ENCODE measurements at regions not wholly inside any gene's neighbourhood (a gene's known extent, or its start where the extent isn't known, plus 50 kb on each side); places are given as distances from the start of the nearest gene placed in this dataset.

- Histone ChIP-seq H3K27ac (no peak overlapping the region), H3K4me2 (no peak overlapping the region), H3K36me3 (replicated peaks; ENCODE audit: insufficient read depth, low read depth) (no peaks in the 10 kb centered on the region), H3K79me2 (no peaks in the 10 kb centered on the region), H3K9me3 (ENCODE audit: low read depth) (no peaks in the 10 kb centered on the region), H3K27me3 (no peaks in the 10 kb centered on the region), H4K20me1 (ENCODE audit: insufficient read depth, poor library complexity, severe bottlenecking) (no peaks in the 10 kb centered on the region), H3K4me3 (no peak overlapping the region), H2AFZ (no peak overlapping the region), H3K9me2 (replicated peaks; ENCODE audit: insufficient read depth) (no peaks in the 10 kb centered on the region), H3K4me1 (ENCODE audit: insufficient read depth) (peaks cover 9% of the 10 kb centered on the region)
- DNase-seq (ENCODE audit: low spot score), result no peak
- TF ChIP-seq CTCF (IDR thresholded peaks at IDR 0.05; ENCODE audit: poor library complexity) (no peak), EZH2 (IDR thresholded peaks at IDR 0.05; ENCODE audit: borderline replicate concordance) (no peak), EZH2phosphoT487 (IDR thresholded peaks at IDR 0.05; ENCODE audit: low read depth, severe bottlenecking, unreplicated experiment) (no peak)
- WGBS (ENCODE audit: low lambda C conversion rate, missing lambda C conversion rate), result 72% methylated on average over 12 of the region's 12 CpGs
Measured at GRCh38 chr11:120061036-120061760, 76.7 kb downstream of the TRIM29 start.

- Histone ChIP-seq H3K27ac (no peak overlapping the region), H3K4me1 (ENCODE audit: insufficient read depth) (peaks cover 9% of the 10 kb centered on the region), H3K4me3 (no peak overlapping the region), H2AFZ (no peak overlapping the region), H3K79me2 (no peaks in the 10 kb centered on the region), H3K9me3 (ENCODE audit: low read depth) (no peaks in the 10 kb centered on the region), H3K9me2 (replicated peaks; ENCODE audit: insufficient read depth) (no peaks in the 10 kb centered on the region), H4K20me1 (ENCODE audit: insufficient read depth, poor library complexity, severe bottlenecking) (no peaks in the 10 kb centered on the region), H3K36me3 (replicated peaks; ENCODE audit: insufficient read depth, low read depth) (no peaks in the 10 kb centered on the region), H3K4me2 (no peak overlapping the region), H3K27me3 (no peaks in the 10 kb centered on the region)
- no peak for DNase-seq (ENCODE audit: low spot score)
- TF ChIP-seq EZH2phosphoT487 (IDR thresholded peaks at IDR 0.05; ENCODE audit: low read depth, severe bottlenecking, unreplicated experiment) (no peak), CTCF (IDR thresholded peaks at IDR 0.05; ENCODE audit: poor library complexity) (no peak), EZH2 (IDR thresholded peaks at IDR 0.05; ENCODE audit: borderline replicate concordance) (no peak)
- 96% methylated on average over 7 of the region's 7 CpGs for WGBS (ENCODE audit: low lambda C conversion rate, missing lambda C conversion rate)
Measured at GRCh38 chr11:120060512-120060911, 77.4 kb downstream of the TRIM29 start.

- no peaks in the 10 kb centered on the region for H3K36me3 ChIP-seq (replicated peaks; ENCODE audit: insufficient read depth, low read depth)
- no peak for TF ChIP-seq EZH2 (IDR thresholded peaks at IDR 0.05; ENCODE audit: borderline replicate concordance)
- TF ChIP-seq EZH2phosphoT487 (IDR thresholded peaks at IDR 0.05; ENCODE audit: low read depth, severe bottlenecking, unreplicated experiment), result no peak
- no peak for TF ChIP-seq CTCF (IDR thresholded peaks at IDR 0.05; ENCODE audit: poor library complexity)
- no peaks in the 10 kb centered on the region for H3K9me2 ChIP-seq (replicated peaks; ENCODE audit: insufficient read depth)
- H3K27ac ChIP-seq, result no peak overlapping the region
- no peak overlapping the region for H2AFZ ChIP-seq
- no peak overlapping the region for H3K4me3 ChIP-seq
- no peaks in the 10 kb centered on the region for H4K20me1 ChIP-seq (ENCODE audit: insufficient read depth, poor library complexity, severe bottlenecking)
- no peak for DNase-seq (ENCODE audit: low spot score)
- no peaks in the 10 kb centered on the region for H3K27me3 ChIP-seq
- H3K4me2 ChIP-seq, result no peak overlapping the region
- WGBS (ENCODE audit: low lambda C conversion rate, missing lambda C conversion rate), result 97% methylated on average over 4 of the region's 4 CpGs
- no peaks in the 10 kb centered on the region for H3K79me2 ChIP-seq
- peaks cover 9% of the 10 kb centered on the region for H3K4me1 ChIP-seq (ENCODE audit: insufficient read depth)
- no peaks in the 10 kb centered on the region for H3K9me3 ChIP-seq (ENCODE audit: low read depth)
Measured at GRCh38 chr11:120058931-120059330, 79.0 kb downstream of the TRIM29 start.

Data from hepatocyte (in vitro differentiated cells).